OCI-LY7 (cell line): ENCODE measurements at regions not wholly inside any gene's neighbourhood (a gene's known extent, or its start where the extent isn't known, plus 50 kb on each side); places are given as distances from the start of the nearest gene placed in this dataset.
"Not testable (repeated sequence)": the region's sequence is repeated elsewhere in the genome, so short reads cannot be mapped to it uniquely, and the experiment has no call there.

ENCODE experiments used
- BruUV-seq: library from RNA; stranded (reverse); fragments of 400-500 nt; replicated peaks from 2 replicates; lab custom pipeline; 2021; lab: Mats Ljungman, UMichigan
- CTCF ChIA-PET: fragments of 300-600 bp; sonication (Branson Sonifier 250); formaldehyde crosslinking; loops from one replicate; lab custom pipeline; 2022; ENCODE audit warnings: antibody characterized with exemption; ENCODE audit not compliant: unreplicated experiment; lab: Charles Lee
- POLR2A ChIA-PET: fragments of 300-600 bp; sonication (Branson Sonifier 250); formaldehyde crosslinking; loops from one replicate; lab custom pipeline; 2022; ENCODE audit warnings: antibody characterized with exemption; lab: Charles Lee
- DNase-seq: peaks from one replicate; pipeline ENCODE4 v3.0.0-alpha.2; 2015; ENCODE audit warnings: low spot score
- H2AFZ ChIP-seq: fragments of 200-600 bp; sonication (generic), shearing (Covaris generic); 2 replicates; pipeline ENCODE4 v1.6.1; 2014; ENCODE audit warnings: mild to moderate bottlenecking, antibody characterized with exemption, low read length, moderate library complexity
- H3K27ac ChIP-seq: fragments of 200-600 bp; sonication (generic); 2 replicates; pipeline ENCODE4 v1.5.1; 2014; ENCODE audit warnings: mixed run types, low read depth, mild to moderate bottlenecking, moderate library complexity, low read length, inconsistent platforms; ENCODE audit not compliant: poor library complexity, severe bottlenecking
- H3K36me3 ChIP-seq: fragments of 200-600 bp; sonication (generic); 2 replicates; pipeline ENCODE4 v1.6.1; 2014; ENCODE audit warnings: mild to moderate bottlenecking, antibody characterized with exemption, low read length, moderate library complexity, mixed read lengths; ENCODE audit not compliant: insufficient read depth
- H3K4me1 ChIP-seq: fragments of 200-600 bp; sonication (generic); 2 replicates; pipeline ENCODE4 v1.5.1; 2014; ENCODE audit warnings: mild to moderate bottlenecking, low read length; ENCODE audit not compliant: insufficient read depth, poor library complexity, severe bottlenecking
- H3K4me2 ChIP-seq: fragments of 200-600 bp; sonication (generic); 2 replicates; pipeline ENCODE4 v1.6.1; 2014; ENCODE audit warnings: mild to moderate bottlenecking, low read length
- H3K4me3 ChIP-seq: fragments of 200-600 bp; sonication (generic); 2 replicates; pipeline ENCODE4 v1.5.1; 2014; ENCODE audit warnings: mild to moderate bottlenecking, low read depth, low read length; ENCODE audit not compliant: poor library complexity, severe bottlenecking
- H3K79me2 ChIP-seq: fragments of 200-600 bp; sonication (generic); 2 replicates; pipeline ENCODE4 v1.6.1; 2016; ENCODE audit warnings: low read depth, mild to moderate bottlenecking, low read length, moderate library complexity, mixed read lengths; ENCODE audit not compliant: insufficient read depth
- H3K9me2 ChIP-seq: fragments of 200-600 bp; sonication (generic); 2 replicates; pipeline ENCODE4 v1.6.1; 2016; ENCODE audit warnings: mild to moderate bottlenecking, low read length, mixed read lengths; ENCODE audit not compliant: insufficient read depth
- H3K9me3 ChIP-seq: fragments of 200-600 bp; sonication (generic); 2 replicates; pipeline ENCODE4 v1.6.1; 2014; ENCODE audit warnings: mild to moderate bottlenecking, mixed run types, low read length, mixed read lengths
- H4K20me1 ChIP-seq: fragments of 200-600 bp; sonication (generic); 2 replicates; pipeline ENCODE4 v1.6.1; 2014; ENCODE audit warnings: mild to moderate bottlenecking, antibody characterized with exemption, low read length, moderate library complexity, mixed read lengths; ENCODE audit not compliant: insufficient read depth
- CTCF ChIP-seq: fragments of 200-600 bp; sonication (generic); conservative IDR thresholded peaks from 2 replicates; pipeline ENCODE4 v1.5.1; 2014; ENCODE audit warnings: mild to moderate bottlenecking, antibody characterized with exemption, low read length, moderate library complexity, mixed read lengths
- EZH2phosphoT487 ChIP-seq: fragments of 200-600 bp; sonication (generic); IDR thresholded peaks from 2 replicates; pipeline ENCODE4 v1.6.1; 2018; ENCODE audit warnings: low read depth, borderline replicate concordance, mild to moderate bottlenecking, mixed run types, antibody characterized with exemption, low read length, moderate library complexity, mixed read lengths
- intact Hi-C: fragments of 100-400 bp; cut with micrococcal nuclease; formaldehyde crosslinking; loops from one replicate; pipeline ENCODE4 v1.10.0; 2022; ENCODE audit not compliant: unreplicated experiment

GRCh38 chr6:115594891-115595290, 465.8 kb downstream of the FRK start:
- no peaks in the 10 kb centered on the region for H3K9me2 ChIP-seq
- H3K27ac ChIP-seq = no peak overlapping the region
- no peaks in the 10 kb centered on the region for H3K79me2 ChIP-seq
- no peaks in the 10 kb centered on the region for H3K4me1 ChIP-seq
- no peak overlapping the region for H3K4me3 ChIP-seq
- intact Hi-C loops = no loop called here
- H3K9me3 ChIP-seq = no peaks in the 10 kb centered on the region
- H3K4me2 ChIP-seq = no peak overlapping the region
- BruUV-seq = no TSS peak
- no peak overlapping the region for H2AFZ ChIP-seq
- ChIA-PET CTCF (no interaction called here), POLR2A (interaction anchor here (0.8 kb wide), 1 partner anchor 30 kb away, joined by 3 read pairs; no protein-coding TSS in a partner anchor)
- no peak for DNase-seq
- no peaks in the 10 kb centered on the region for H4K20me1 ChIP-seq
- TF ChIP-seq EZH2phosphoT487 (no peak), CTCF (no peak)
- H3K36me3 ChIP-seq = no peaks in the 10 kb centered on the region

GRCh38 chr6:115592025-115592424, 468.7 kb downstream of the FRK start:
- intact Hi-C loops = no loop called here
- Histone ChIP-seq H4K20me1 (no peaks in the 10 kb centered on the region), H3K4me2 (no peak overlapping the region), H3K4me3 (no peak overlapping the region), H3K4me1 (no peaks in the 10 kb centered on the region), H3K9me2 (no peaks in the 10 kb centered on the region), H3K79me2 (no peaks in the 10 kb centered on the region), H3K36me3 (no peaks in the 10 kb centered on the region), H3K9me3 (no peaks in the 10 kb centered on the region), H3K27ac (no peak overlapping the region), H2AFZ (no peak overlapping the region)
- no peak for DNase-seq
- TF ChIP-seq EZH2phosphoT487 (no peak), CTCF (no peak)
- BruUV-seq = no TSS peak
- POLR2A ChIA-PET = interaction anchor here (0.6 kb wide), 1 partner anchor 534 kb away, joined by 3 read pairs; no protein-coding TSS in a partner anchor
- CTCF ChIA-PET = no interaction called here

- H4K20me1 ChIP-seq, intact Hi-C loops, H3K36me3 ChIP-seq, H3K4me1 ChIP-seq, DNase-seq, CTCF ChIA-PET, H3K4me2 ChIP-seq, H3K9me3 ChIP-seq, H2AFZ ChIP-seq, H3K9me2 ChIP-seq, H3K79me2 ChIP-seq, H3K4me3 ChIP-seq, BruUV-seq, H3K27ac ChIP-seq: not testable (repeated sequence)
- POLR2A ChIA-PET = interaction anchor here (0.7 kb wide), 1 partner anchor 12 kb away, joined by 3 read pairs; no protein-coding TSS in a partner anchor
These were observed 471.6 kb downstream of the FRK start for GRCh38 chr6:115589072-115589471.
